K562 (cell line): ENCODE measurements at regions not wholly inside any gene's neighbourhood (a gene's known extent, or its start where the extent isn't known, plus 50 kb on each side); places are given as distances from the start of the nearest gene placed in this dataset.

Experiments
- ATAC-seq: fragments of 200-7000 bp; cut with Tn5 transposase; 3 replicates; pipeline ENCODE4 v1.9.1; 2020; ENCODE audit warnings: moderate library complexity
- BruUV-seq: library from RNA; stranded (reverse); fragments of 400-500 nt; replicated peaks from 2 replicates; lab custom pipeline; 2021; lab: Mats Ljungman, UMichigan
- CTCF ChIA-PET: fragments of 300-600 bp; formaldehyde crosslinking; extraction: SDS; loops from one replicate; lab custom pipeline; 2021; ENCODE audit warnings: low intra/inter-chr PET ratio; lab: Yijun Ruan, JAX
- POLR2A ChIA-PET: fragments of 300-600, 350-650 bp; sonication (Branson Sonifier 250); formaldehyde crosslinking; extraction: SDS; loops from one replicate; lab custom pipeline; 2021; ENCODE audit warnings: antibody characterized with exemption, inconsistent platforms; lab: Yijun Ruan, JAX
- DNase-seq, 4 experiments: peaks; one replicate each; pipeline versions ENCODE4 v3.0.0 to v3.0.0-alpha.2; 2011 to 2018; ENCODE audit warnings: low spot score in 3 of 4, mixed read lengths in 3 of 4; ENCODE audit errors: extremely low read depth in 1 of 4
- FAIRE-seq: peaks from 2 replicates; lab custom pipeline; 2011; peaks lifted over from hg19 to GRCh38; lab: Jason Lieb, UNC
- H2AFZ ChIP-seq: 2 replicates; pipeline ENCODE4 v1.6.0; 2011; ENCODE audit warnings: low read depth, low read length, control low read depth, inconsistent platforms
- H3K27ac ChIP-seq: fragments of 200-600 bp; 3 replicates; pipeline ENCODE4 v1.8.0; 2011; ENCODE audit warnings: low read depth, mild to moderate bottlenecking, control low read depth, inconsistent platforms, low read length, moderate library complexity, mixed read lengths; ENCODE audit errors: extremely low read depth
- H3K27me3 ChIP-seq, 2 experiments: fragments of 300-600 bp in 1 of 2; 2 replicates in 1 of 2; 3 replicates in 1 of 2; pipeline versions ENCODE4 v1.6.0 to v1.8.0; 2011; ENCODE audit warnings: inconsistent platforms in 2 of 2, low read length in 2 of 2, mild to moderate bottlenecking in 1 of 2, mixed read lengths in 1 of 2, moderate library complexity in 1 of 2; ENCODE audit not compliant: control insufficient read depth in 2 of 2, insufficient read depth in 2 of 2
- H3K36me3 ChIP-seq: fragments of 300-600 bp; 3 replicates; pipeline ENCODE4 v1.8.0; 2011; ENCODE audit warnings: mild to moderate bottlenecking, low read length, inconsistent platforms; ENCODE audit not compliant: control insufficient read depth, insufficient read depth
- H3K4me1 ChIP-seq, 2 experiments: fragments of 200-600 bp in 1 of 2; replicated peaks in 1 of 2; 2 replicates in 1 of 2; 3 replicates in 1 of 2; pipeline versions ENCODE4 v1.5.1 to v1.8.0; 2011; ENCODE audit warnings: inconsistent platforms in 2 of 2, low read length in 2 of 2, mild to moderate bottlenecking in 1 of 2, mixed read lengths in 1 of 2, moderate library complexity in 1 of 2; ENCODE audit not compliant: control insufficient read depth in 2 of 2, insufficient read depth in 2 of 2
- H3K4me2 ChIP-seq: 2 replicates; pipeline ENCODE4 v1.6.1; 2011; ENCODE audit warnings: low read length, control low read depth, inconsistent platforms, mixed read lengths; ENCODE audit not compliant: insufficient read depth
- H3K4me3 ChIP-seq: fragments of 200-600 bp; sonication (generic), shearing (Covaris generic); 2 replicates; pipeline ENCODE4 v1.5.1; 2016; ENCODE audit warnings: control low read depth, inconsistent platforms
- H3K79me2 ChIP-seq: fragments of 200-600 bp; 3 replicates; pipeline ENCODE4 v1.8.0; 2011; ENCODE audit warnings: low read length, inconsistent platforms; ENCODE audit not compliant: control insufficient read depth, insufficient read depth
- H3K9ac ChIP-seq, 2 experiments: 2 replicates each; pipeline versions ENCODE4 v1.6.0 to v1.6.1; 2011; ENCODE audit warnings: low read depth in 2 of 2, low read length in 2 of 2, control low read depth in 1 of 2, inconsistent platforms in 1 of 2, mild to moderate bottlenecking in 1 of 2, mixed read lengths in 1 of 2; ENCODE audit not compliant: insufficient read depth in 1 of 2
- H3K9me1 ChIP-seq: one replicate; pipeline ENCODE4 v1.6.0; 2011; ENCODE audit warnings: inconsistent platforms, mild to moderate bottlenecking, low read length, moderate library complexity; ENCODE audit not compliant: control insufficient read depth, insufficient read depth
- H3K9me3 ChIP-seq: replicated peaks from 2 replicates; pipeline ENCODE4 v1.5.1; 2011; ENCODE audit warnings: low read depth, low read length, inconsistent platforms; ENCODE audit not compliant: control insufficient read depth, insufficient read depth
- H4K20me1 ChIP-seq: replicated peaks from 2 replicates; pipeline ENCODE4 v1.6.1; 2011; ENCODE audit warnings: low read length, inconsistent platforms, mixed read lengths; ENCODE audit not compliant: control insufficient read depth, insufficient read depth
- BMI1 ChIP-seq: fragments of 150-350 bp; IDR thresholded peaks from 2 replicates; pipeline ENCODE4 v1.6.1; 2014; ENCODE audit warnings: low read length
- SRSF7 ChIP-seq: fragments of 200-400 bp; formaldehyde crosslinking; optimal IDR thresholded peaks from 2 replicates; pipeline ENCODE3; 2017; ENCODE audit warnings: mild to moderate bottlenecking, low read depth, low read length
- ZNF23 ChIP-seq: fragments of 250-450 bp; sonication (Bioruptor Pico); IDR thresholded peaks from 2 replicates; pipeline ENCODE4 v1.4.0; 2020; ENCODE audit warnings: mild to moderate bottlenecking
- ZNF586 ChIP-seq: fragments of 450-650 bp; formaldehyde crosslinking; conservative IDR thresholded peaks from 2 replicates; pipeline ENCODE4 v1.4.0; 2020; ENCODE audit warnings: mild to moderate bottlenecking, moderate library complexity
- WGBS: fragments of 100-300 bp; shearing (Covaris generic); methylation state at CpG from one replicate; pipeline ENCODE4 v1.1.6; 2016; ENCODE audit warnings: low coverage, mixed read lengths; ENCODE audit not compliant: insufficient coverage; ENCODE audit errors: missing lambda C conversion rate; 5-methylcytosine and 5-hydroxymethylcytosine counted together
- in situ Hi-C: fragments of 300-500 bp; cut with MboI; formaldehyde crosslinking; loops from 4 replicates; pipeline ENCODE4 v1.15.0; 2018; ENCODE audit warnings: inconsistent platforms, mixed read lengths
- intact Hi-C: fragments of 100-400 bp; cut with micrococcal nuclease; formaldehyde crosslinking; loops from 2 replicates; pipeline ENCODE4 v1.14.2; 2022
- TF ChIP-seq, protein P1 (sequence below): sonication (generic); formaldehyde crosslinking; IDR thresholded peaks from 2 replicates; pipeline ENCODE4 v1.8.1; 2023; ENCODE audit warnings: missing genetic modification reagents, mild to moderate bottlenecking, borderline replicate concordance
- TF ChIP-seq, protein P2 (sequence below): sonication (generic); formaldehyde crosslinking; IDR thresholded peaks from 2 replicates; pipeline ENCODE4 v1.8.0; 2022; ENCODE audit warnings: mild to moderate bottlenecking, missing genetic modification reagents

DNA sequence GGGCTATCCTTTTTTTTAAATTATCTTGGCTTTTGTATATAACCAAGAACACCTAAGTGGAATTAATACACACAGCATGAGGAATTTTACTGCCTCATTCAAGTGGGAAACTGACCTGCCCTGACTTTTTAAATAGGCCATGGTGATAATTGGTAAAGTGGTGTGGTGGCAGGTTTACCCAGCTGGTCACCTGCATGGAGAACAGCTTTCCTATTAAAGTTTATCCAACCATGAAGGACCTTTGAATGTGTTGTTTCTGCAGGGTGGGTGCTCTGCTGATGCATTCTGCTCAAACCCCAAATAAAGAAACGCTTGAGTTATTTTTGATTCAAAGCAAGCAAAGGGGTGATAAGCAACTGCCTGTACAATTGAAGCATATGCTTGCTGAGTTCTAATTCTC lies 261.0 kb upstream of the GRIN3A start (continued):
- TF ChIP-seq, protein P1, sequence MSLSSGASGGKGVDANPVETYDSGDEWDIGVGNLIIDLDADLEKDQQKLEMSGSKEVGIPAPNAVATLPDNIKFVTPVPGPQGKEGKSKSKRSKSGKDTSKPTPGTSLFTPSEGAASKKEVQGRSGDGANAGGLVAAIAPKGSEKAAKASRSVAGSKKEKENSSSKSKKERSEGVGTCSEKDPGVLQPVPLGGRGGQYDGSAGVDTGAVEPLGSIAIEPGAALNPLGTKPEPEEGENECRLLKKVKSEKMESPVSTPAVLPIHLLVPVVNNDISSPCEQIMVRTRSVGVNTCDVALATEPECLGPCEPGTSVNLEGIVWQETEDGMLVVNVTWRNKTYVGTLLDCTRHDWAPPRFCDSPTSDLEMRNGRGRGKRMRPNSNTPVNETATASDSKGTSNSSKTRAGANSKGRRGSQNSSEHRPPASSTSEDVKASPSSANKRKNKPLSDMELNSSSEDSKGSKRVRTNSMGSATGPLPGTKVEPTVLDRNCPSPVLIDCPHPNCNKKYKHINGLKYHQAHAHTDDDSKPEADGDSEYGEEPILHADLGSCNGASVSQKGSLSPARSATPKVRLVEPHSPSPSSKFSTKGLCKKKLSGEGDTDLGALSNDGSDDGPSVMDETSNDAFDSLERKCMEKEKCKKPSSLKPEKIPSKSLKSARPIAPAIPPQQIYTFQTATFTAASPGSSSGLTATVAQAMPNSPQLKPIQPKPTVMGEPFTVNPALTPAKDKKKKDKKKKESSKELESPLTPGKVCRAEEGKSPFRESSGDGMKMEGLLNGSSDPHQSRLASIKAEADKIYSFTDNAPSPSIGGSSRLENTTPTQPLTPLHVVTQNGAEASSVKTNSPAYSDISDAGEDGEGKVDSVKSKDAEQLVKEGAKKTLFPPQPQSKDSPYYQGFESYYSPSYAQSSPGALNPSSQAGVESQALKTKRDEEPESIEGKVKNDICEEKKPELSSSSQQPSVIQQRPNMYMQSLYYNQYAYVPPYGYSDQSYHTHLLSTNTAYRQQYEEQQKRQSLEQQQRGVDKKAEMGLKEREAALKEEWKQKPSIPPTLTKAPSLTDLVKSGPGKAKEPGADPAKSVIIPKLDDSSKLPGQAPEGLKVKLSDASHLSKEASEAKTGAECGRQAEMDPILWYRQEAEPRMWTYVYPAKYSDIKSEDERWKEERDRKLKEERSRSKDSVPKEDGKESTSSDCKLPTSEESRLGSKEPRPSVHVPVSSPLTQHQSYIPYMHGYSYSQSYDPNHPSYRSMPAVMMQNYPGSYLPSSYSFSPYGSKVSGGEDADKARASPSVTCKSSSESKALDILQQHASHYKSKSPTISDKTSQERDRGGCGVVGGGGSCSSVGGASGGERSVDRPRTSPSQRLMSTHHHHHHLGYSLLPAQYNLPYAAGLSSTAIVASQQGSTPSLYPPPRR (CRISPR knock-in tag): no peak
- TF ChIP-seq SRSF7 (no peak), ZNF23 (CRISPR knock-in tag) (no peak), BMI1 (no peak)
- TF ChIP-seq, protein P2, sequence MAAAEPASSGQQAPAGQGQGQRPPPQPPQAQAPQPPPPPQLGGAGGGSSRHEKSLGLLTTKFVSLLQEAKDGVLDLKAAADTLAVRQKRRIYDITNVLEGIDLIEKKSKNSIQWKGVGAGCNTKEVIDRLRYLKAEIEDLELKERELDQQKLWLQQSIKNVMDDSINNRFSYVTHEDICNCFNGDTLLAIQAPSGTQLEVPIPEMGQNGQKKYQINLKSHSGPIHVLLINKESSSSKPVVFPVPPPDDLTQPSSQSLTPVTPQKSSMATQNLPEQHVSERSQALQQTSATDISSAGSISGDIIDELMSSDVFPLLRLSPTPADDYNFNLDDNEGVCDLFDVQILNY: no peak

DNA sequence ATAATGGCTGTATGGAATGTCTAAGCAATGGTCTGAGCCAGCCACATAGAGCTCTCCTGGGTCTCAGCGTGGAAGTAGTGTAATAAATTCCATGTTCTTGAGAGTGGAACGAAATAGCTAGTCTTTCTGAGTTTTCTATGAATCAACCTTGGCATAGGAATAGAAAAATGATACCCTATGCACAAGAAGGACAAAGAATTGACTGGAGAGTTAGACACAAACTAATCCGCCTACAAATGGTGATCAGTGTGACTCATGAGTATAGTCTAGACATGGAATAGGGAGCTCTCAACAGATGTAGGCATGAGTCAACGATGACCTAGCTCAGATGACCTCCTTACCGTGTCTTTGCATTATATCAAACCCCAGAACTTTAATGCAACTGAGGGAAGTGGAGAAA lies 256.8 kb upstream of the GRIN3A start:
- Histone ChIP-seq H3K27ac (no peak overlapping the region), H3K36me3 (no peaks in the 10 kb centered on the region), H3K4me1 (no peaks in the 10 kb centered on the region), H3K27me3 (no peaks in the 10 kb centered on the region), H3K9ac (no peak overlapping the region), H4K20me1 (no peaks in the 10 kb centered on the region), H3K9me3 (no peaks in the 10 kb centered on the region), H3K79me2 (no peaks in the 10 kb centered on the region), H3K4me3 (no peak overlapping the region), H3K9me1 (no peaks in the 10 kb centered on the region), H3K4me2 (no peak overlapping the region), H2AFZ (no peak overlapping the region)
- intact Hi-C loops (no loop called here), in situ Hi-C loops (no loop called here)
- no peak for FAIRE-seq
- no peak for TF ChIP-seq ZNF586 (CRISPR knock-in tag)
- POLR2A ChIA-PET: no interaction called here
- BruUV-seq: no TSS peak
- no peak for ATAC-seq
- no peak for DNase-seq
- 0% methylated on average over 5 of the region's 5 CpGs for WGBS
- CTCF ChIA-PET: no interaction called here
